ENCODE measurements at regions not wholly inside any gene's neighbourhood (a gene's known extent, or its start where the extent isn't known, plus 50 kb on each side); places are given as distances from the start of the nearest gene placed in this dataset.

DNA sequence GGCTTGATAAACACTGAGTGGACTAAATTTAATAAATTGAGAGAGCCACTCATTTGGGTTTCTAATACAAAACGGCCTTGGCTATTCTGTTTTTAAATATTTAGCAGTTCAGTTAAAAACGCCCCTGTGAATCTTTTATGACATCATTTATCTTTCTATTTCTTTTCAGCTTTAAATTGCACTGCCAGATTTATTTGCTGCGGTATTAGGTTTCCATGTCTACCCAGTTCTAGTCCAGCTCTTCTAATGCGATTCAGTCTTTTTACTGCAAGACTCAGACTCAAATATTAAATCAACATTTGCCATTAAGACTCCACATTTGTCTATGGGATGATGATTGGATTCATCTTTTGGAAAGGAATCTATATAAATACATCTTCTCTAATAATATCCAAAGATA lies 2174.3 kb upstream of the PIK3C3 start:
- Histone ChIP-seq H3K4me1 (ENCODE audit: control insufficient read depth in 4 of 4, insufficient read depth in 4 of 4, low read length in 3 of 4) (no peaks in the 10 kb centered on the region), H3K36me3 (ENCODE audit: control insufficient read depth in 4 of 4, insufficient read depth in 3 of 4, low read depth in 1 of 4, low read length in 3 of 4) (no peaks in the 10 kb centered on the region), H3K9me3 (ENCODE audit: control insufficient read depth in 4 of 4, low read length in 3 of 4) (peaks cover 0 to 2% (median 0%) of the 10 kb centered on the region in 4 donors), H3K27me3 (ENCODE audit: control insufficient read depth in 4 of 4, insufficient read depth in 4 of 4, low read length in 3 of 4) (no peaks in the 10 kb centered on the region), H3K9ac (ENCODE audit: low read depth in 1 of 2, low read length in 2 of 2) (no peak overlapping the region), H3K4me3 (ENCODE audit: low read depth in 1 of 3, low read length in 3 of 3) (no peak overlapping the region), H3K27ac (ENCODE audit: low read depth in 1 of 2, low read length in 2 of 2) (no peak overlapping the region)
- TF ChIP-seq TAF1 (conservative IDR thresholded peaks at IDR 0.05) (no peak), GABPA (IDR thresholded peaks at IDR 0.05 in 1 of 2, conservative IDR thresholded peaks at IDR 0.05 in 1 of 2) (no peak), FOXA1 (IDR thresholded peaks at IDR 0.05) (no peak), CTCF (IDR thresholded peaks at IDR 0.05; ENCODE audit: low read depth, low read length, missing input control) (no peak), HNF4A (conservative IDR thresholded peaks at IDR 0.05) (no peak)
- TF ChIP-seq, protein P1, sequence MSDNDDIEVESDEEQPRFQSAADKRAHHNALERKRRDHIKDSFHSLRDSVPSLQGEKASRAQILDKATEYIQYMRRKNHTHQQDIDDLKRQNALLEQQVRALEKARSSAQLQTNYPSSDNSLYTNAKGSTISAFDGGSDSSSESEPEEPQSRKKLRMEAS (IDR thresholded peaks at IDR 0.05): no peak
- DNase-seq (ENCODE audit: low spot score): no peak
- 82% methylated on average over 4 of the region's 4 CpGs for whole genome bisulfite sequencing

DNA sequence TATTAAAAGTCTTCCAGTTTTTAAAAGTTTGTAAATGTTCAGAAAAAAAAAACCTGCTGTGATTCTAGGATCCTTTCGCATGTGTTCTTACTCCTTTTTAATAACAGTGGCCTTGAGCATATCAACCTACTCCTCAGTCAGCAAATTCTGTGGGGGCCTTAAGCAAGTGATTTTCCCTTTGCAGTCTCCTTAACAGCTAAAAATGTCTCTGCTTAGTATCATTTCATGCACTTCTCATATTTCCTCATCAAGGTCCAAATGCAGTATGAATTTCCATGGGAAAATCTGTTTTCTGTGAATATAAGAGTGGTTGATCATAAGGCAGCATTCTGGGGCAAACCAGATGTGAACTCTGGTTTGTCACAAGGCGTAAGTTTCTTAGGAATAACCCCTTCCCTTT lies 2175.1 kb upstream of the PIK3C3 start:
- H3K9ac ChIP-seq (ENCODE audit: low read depth in 1 of 2, low read length in 2 of 2): no peak overlapping the region
- WGBS: 88% methylated on average over 2 of the region's 2 CpGs

More for the DNA sequence above, 2175.1 kb upstream of the PIK3C3 start:
- Histone ChIP-seq H3K4me3 (ENCODE audit: low read depth in 1 of 3, low read length in 3 of 3) (no peak overlapping the region), H3K27me3 (ENCODE audit: control insufficient read depth in 4 of 4, insufficient read depth in 4 of 4, low read length in 3 of 4) (no peaks in the 10 kb centered on the region), H3K9me3 (ENCODE audit: control insufficient read depth in 4 of 4, low read length in 3 of 4) (peaks cover 0 to 2% (median 0%) of the 10 kb centered on the region in 4 donors), H3K4me1 (ENCODE audit: control insufficient read depth in 4 of 4, insufficient read depth in 4 of 4, low read length in 3 of 4) (no peaks in the 10 kb centered on the region), H3K27ac (ENCODE audit: low read depth in 1 of 2, low read length in 2 of 2) (no peak overlapping the region), H3K36me3 (ENCODE audit: control insufficient read depth in 4 of 4, insufficient read depth in 3 of 4, low read depth in 1 of 4, low read length in 3 of 4) (no peaks in the 10 kb centered on the region)
- DNase-seq (ENCODE audit: low spot score): no peak
- TF ChIP-seq CTCF (IDR thresholded peaks at IDR 0.05; ENCODE audit: low read depth, low read length, missing input control) (no peak), TAF1 (conservative IDR thresholded peaks at IDR 0.05) (no peak)
- TF ChIP-seq, protein P1 (IDR thresholded peaks at IDR 0.05): no peak
- TF ChIP-seq, protein P2, sequence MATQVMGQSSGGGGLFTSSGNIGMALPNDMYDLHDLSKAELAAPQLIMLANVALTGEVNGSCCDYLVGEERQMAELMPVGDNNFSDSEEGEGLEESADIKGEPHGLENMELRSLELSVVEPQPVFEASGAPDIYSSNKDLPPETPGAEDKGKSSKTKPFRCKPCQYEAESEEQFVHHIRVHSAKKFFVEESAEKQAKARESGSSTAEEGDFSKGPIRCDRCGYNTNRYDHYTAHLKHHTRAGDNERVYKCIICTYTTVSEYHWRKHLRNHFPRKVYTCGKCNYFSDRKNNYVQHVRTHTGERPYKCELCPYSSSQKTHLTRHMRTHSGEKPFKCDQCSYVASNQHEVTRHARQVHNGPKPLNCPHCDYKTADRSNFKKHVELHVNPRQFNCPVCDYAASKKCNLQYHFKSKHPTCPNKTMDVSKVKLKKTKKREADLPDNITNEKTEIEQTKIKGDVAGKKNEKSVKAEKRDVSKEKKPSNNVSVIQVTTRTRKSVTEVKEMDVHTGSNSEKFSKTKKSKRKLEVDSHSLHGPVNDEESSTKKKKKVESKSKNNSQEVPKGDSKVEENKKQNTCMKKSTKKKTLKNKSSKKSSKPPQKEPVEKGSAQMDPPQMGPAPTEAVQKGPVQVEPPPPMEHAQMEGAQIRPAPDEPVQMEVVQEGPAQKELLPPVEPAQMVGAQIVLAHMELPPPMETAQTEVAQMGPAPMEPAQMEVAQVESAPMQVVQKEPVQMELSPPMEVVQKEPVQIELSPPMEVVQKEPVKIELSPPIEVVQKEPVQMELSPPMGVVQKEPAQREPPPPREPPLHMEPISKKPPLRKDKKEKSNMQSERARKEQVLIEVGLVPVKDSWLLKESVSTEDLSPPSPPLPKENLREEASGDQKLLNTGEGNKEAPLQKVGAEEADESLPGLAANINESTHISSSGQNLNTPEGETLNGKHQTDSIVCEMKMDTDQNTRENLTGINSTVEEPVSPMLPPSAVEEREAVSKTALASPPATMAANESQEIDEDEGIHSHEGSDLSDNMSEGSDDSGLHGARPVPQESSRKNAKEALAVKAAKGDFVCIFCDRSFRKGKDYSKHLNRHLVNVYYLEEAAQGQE (IDR thresholded peaks at IDR 0.05): no peak

Data from liver (tissue), 8 donors.